ENCODE measurements at regions not wholly inside any gene's neighbourhood (a gene's known extent, or its start where the extent isn't known, plus 50 kb on each side); places are given as distances from the start of the nearest gene placed in this dataset.

DNA sequence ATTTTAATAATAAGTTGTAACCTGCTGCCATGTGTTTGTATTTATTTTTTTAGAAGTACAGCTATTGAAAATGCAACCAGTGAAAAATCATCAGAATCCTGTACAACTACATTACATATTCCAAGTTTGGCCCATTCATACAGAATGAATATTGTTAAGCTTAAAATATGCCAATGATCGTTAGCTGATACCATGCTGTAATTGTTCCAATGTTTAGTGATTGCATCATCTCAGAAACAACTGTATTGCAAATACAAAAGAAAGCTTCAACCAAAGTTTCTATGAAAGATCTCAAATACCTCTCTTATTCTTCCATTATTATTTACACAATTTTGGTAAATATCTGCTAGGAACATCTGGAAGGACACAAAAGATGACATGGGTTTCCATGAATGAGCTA is 51.6 kb upstream of the ALCAM start:
- no peak for DNase-seq (ENCODE audit: low read depth in 1 of 2, low spot score in 1 of 2)

GRCh38 chr3:105315815-105316214 is 50.9 kb upstream of the ALCAM start:
- no peak for DNase-seq (ENCODE audit: low read depth in 1 of 2, low spot score in 1 of 2)

- no peak for DNase-seq (ENCODE audit: low read depth in 1 of 2, low spot score in 1 of 2)
Observed at GRCh38 chr3:105316331-105316730, 50.4 kb upstream of the ALCAM start.

All from stimulated activated CD4-positive, alpha-beta T cell treated with anti-CD3 and anti-CD28 coated beads, Interleukin-15, amount 100 ng/mL, for 1 hour (primary cell).